ENCODE measurements at regions not wholly inside any gene's neighbourhood (a gene's known extent, or its start where the extent isn't known, plus 50 kb on each side); places are given as distances from the start of the nearest gene placed in this dataset.
"Not testable (repeated sequence)": the region's sequence is repeated elsewhere in the genome, so short reads cannot be mapped to it uniquely, and the experiment has no call there.

- H3K27ac ChIP-seq (replicated peaks): no peak overlapping the region
- H3K36me3 ChIP-seq: no peaks in the 10 kb centered on the region
- TF ChIP-seq CTCF (IDR thresholded peaks at IDR 0.05; ENCODE audit: borderline replicate concordance): no peak
- no peak for DNase-seq
- H3K9me3 ChIP-seq (replicated peaks): no peaks in the 10 kb centered on the region
- no peaks in the 10 kb centered on the region for H3K4me1 ChIP-seq
- H3K27me3 ChIP-seq (ENCODE audit: low read depth): no peaks in the 10 kb centered on the region
- intact Hi-C loops (cut with micrococcal nuclease): no loop called here
- no peak overlapping the region for H3K4me3 ChIP-seq
Measured at GRCh38 chr5:116719106-116719505, 144.5 kb upstream of the SEMA6A start.

GRCh38 chr5:116718317-116718716 is 143.7 kb upstream of the SEMA6A start:
- DNase-seq: no peak
- no peaks in the 10 kb centered on the region for H3K36me3 ChIP-seq
- H3K4me1 ChIP-seq: no peaks in the 10 kb centered on the region
- H3K27ac ChIP-seq (replicated peaks): no peak overlapping the region
- no peaks in the 10 kb centered on the region for H3K9me3 ChIP-seq (replicated peaks)
- no peak for TF ChIP-seq CTCF (IDR thresholded peaks at IDR 0.05; ENCODE audit: borderline replicate concordance)
- H3K4me3 ChIP-seq: no peak overlapping the region
- no peaks in the 10 kb centered on the region for H3K27me3 ChIP-seq (ENCODE audit: low read depth)
- intact Hi-C loops (cut with micrococcal nuclease): no loop called here

- Histone ChIP-seq H3K4me3 (no peak overlapping the region), H3K27me3 (ENCODE audit: low read depth) (no peaks in the 10 kb centered on the region), H3K36me3 (no peaks in the 10 kb centered on the region), H3K27ac (replicated peaks) (no peak overlapping the region), H3K4me1 (no peaks in the 10 kb centered on the region), H3K9me3 (replicated peaks) (no peaks in the 10 kb centered on the region)
- no peak for DNase-seq
- no peak for TF ChIP-seq CTCF (IDR thresholded peaks at IDR 0.05; ENCODE audit: borderline replicate concordance)
- intact Hi-C loops (cut with micrococcal nuclease): no loop called here
Measured at GRCh38 chr5:116709082-116709481, 134.5 kb upstream of the SEMA6A start.

GRCh38 chr5:116705121-116705519 is 130.5 kb upstream of the SEMA6A start:
- intact Hi-C loops (cut with micrococcal nuclease): not testable (repeated sequence)

GRCh38 chr5:116703941-116704340 is 129.3 kb upstream of the SEMA6A start:
- TF ChIP-seq CTCF (IDR thresholded peaks at IDR 0.05; ENCODE audit: borderline replicate concordance): no peak
- no peak overlapping the region for H3K4me3 ChIP-seq
- no peak for DNase-seq
- H3K9me3 ChIP-seq (replicated peaks): no peaks in the 10 kb centered on the region
- no peaks in the 10 kb centered on the region for H3K4me1 ChIP-seq
- H3K27ac ChIP-seq (replicated peaks): no peak overlapping the region
- H3K36me3 ChIP-seq: no peaks in the 10 kb centered on the region
- intact Hi-C loops (cut with micrococcal nuclease): no loop called here
- H3K27me3 ChIP-seq (ENCODE audit: low read depth): no peaks in the 10 kb centered on the region

More at GRCh38 chr5:116705121-116705519, 130.5 kb upstream of the SEMA6A start:
- not testable (repeated sequence) for DNase-seq; H3K4me1 ChIP-seq; H3K27ac ChIP-seq (replicated peaks); H3K36me3 ChIP-seq; H3K9me3 ChIP-seq (replicated peaks); H3K4me3 ChIP-seq; H3K27me3 ChIP-seq (ENCODE audit: low read depth)

GRCh38 chr5:116703328-116703727 is 128.7 kb upstream of the SEMA6A start:
- no peak for DNase-seq
- Histone ChIP-seq H3K27me3 (ENCODE audit: low read depth) (no peaks in the 10 kb centered on the region), H3K4me1 (no peaks in the 10 kb centered on the region), H3K36me3 (no peaks in the 10 kb centered on the region), H3K9me3 (replicated peaks) (no peaks in the 10 kb centered on the region), H3K4me3 (no peak overlapping the region), H3K27ac (replicated peaks) (no peak overlapping the region)
- intact Hi-C loops (cut with micrococcal nuclease): no loop called here
- no peak for TF ChIP-seq CTCF (IDR thresholded peaks at IDR 0.05; ENCODE audit: borderline replicate concordance)

Measured in left ventricle myocardium inferior (tissue), 1 donor.